T-helper 17 cell (primary cell): ENCODE measurements at regions not wholly inside any gene's neighbourhood (a gene's known extent, or its start where the extent isn't known, plus 50 kb on each side); places are given as distances from the start of the nearest gene placed in this dataset.
"Not testable (repeated sequence)": the region's sequence is repeated elsewhere in the genome, so short reads cannot be mapped to it uniquely, and the experiment has no call there.

Experiments used
- ATAC-seq: fragments of 150-1000 bp; cut with Tn5 transposase; 2 replicates; pipeline ENCODE4 v1.10.0; 2021; ENCODE audit warnings: mild to moderate bottlenecking, moderate library complexity
- DNase-seq, 3 donors: peaks; one replicate each; pipeline versions ENCODE4 v3.0.0 to v3.0.0-alpha.2; 2020 to 2021
- H3K9me3 ChIP-seq: one replicate; pipeline ENCODE4 v1.7.0; 2013; ENCODE audit warnings: low read length, mild to moderate bottlenecking; ENCODE audit not compliant: control insufficient read depth, poor library complexity, severe bottlenecking
- H3K27ac Mint-ChIP-seq: one replicate; pipeline ENCODE4 v1.8.0; 2022; ENCODE audit warnings: mild to moderate bottlenecking, moderate library complexity, mixed read lengths
- H3K27me3 Mint-ChIP-seq: one replicate; pipeline ENCODE4 v1.8.0; 2022; ENCODE audit warnings: mixed read lengths
- H3K36me3 Mint-ChIP-seq: one replicate; pipeline ENCODE4 v1.8.0; 2022; ENCODE audit warnings: low read depth, mixed read lengths
- H3K4me1 Mint-ChIP-seq: one replicate; pipeline ENCODE4 v1.8.0; 2022; ENCODE audit warnings: mild to moderate bottlenecking, mixed read lengths
- H3K4me3 Mint-ChIP-seq: one replicate; pipeline ENCODE4 v1.8.0; 2022; ENCODE audit warnings: mild to moderate bottlenecking, moderate library complexity, mixed read lengths

GRCh38 chr11:103591554-103591953 lies 444.9 kb upstream of the DDI1 start:
- ATAC-seq = no peak
- H3K9me3 ChIP-seq = no peaks in the 10 kb centered on the region
- Mint-ChIP-seq H3K27ac (no peak overlapping the region), H3K4me1 (no peaks in the 10 kb centered on the region), H3K36me3 (no peaks in the 10 kb centered on the region), H3K4me3 (no peak overlapping the region), H3K27me3 (peaks cover 32% of the 10 kb centered on the region)
- no peak for DNase-seq

GRCh38 chr11:103594283-103594682 lies 442.2 kb upstream of the DDI1 start:
- H3K36me3 Mint-ChIP-seq = no peaks in the 10 kb centered on the region
- H3K4me1 Mint-ChIP-seq = no peaks in the 10 kb centered on the region
- H3K27ac Mint-ChIP-seq = no peak overlapping the region
- no peak overlapping the region for H3K4me3 Mint-ChIP-seq
- no peaks in the 10 kb centered on the region for H3K9me3 ChIP-seq
- ATAC-seq (no peak), DNase-seq (no peak)
- peaks cover 36% of the 10 kb centered on the region for H3K27me3 Mint-ChIP-seq

- H3K36me3 Mint-ChIP-seq = no peaks in the 10 kb centered on the region
- H3K9me3 ChIP-seq = no peaks in the 10 kb centered on the region
- DNase-seq (no peak), ATAC-seq (no peak)
- no peak overlapping the region for H3K4me3 Mint-ChIP-seq
- H3K27ac Mint-ChIP-seq = no peak overlapping the region
- peaks cover 53% of the 10 kb centered on the region for H3K27me3 Mint-ChIP-seq
- no peaks in the 10 kb centered on the region for H3K4me1 Mint-ChIP-seq
These were observed 440.1 kb upstream of the DDI1 start for GRCh38 chr11:103596315-103596714.

DNA sequence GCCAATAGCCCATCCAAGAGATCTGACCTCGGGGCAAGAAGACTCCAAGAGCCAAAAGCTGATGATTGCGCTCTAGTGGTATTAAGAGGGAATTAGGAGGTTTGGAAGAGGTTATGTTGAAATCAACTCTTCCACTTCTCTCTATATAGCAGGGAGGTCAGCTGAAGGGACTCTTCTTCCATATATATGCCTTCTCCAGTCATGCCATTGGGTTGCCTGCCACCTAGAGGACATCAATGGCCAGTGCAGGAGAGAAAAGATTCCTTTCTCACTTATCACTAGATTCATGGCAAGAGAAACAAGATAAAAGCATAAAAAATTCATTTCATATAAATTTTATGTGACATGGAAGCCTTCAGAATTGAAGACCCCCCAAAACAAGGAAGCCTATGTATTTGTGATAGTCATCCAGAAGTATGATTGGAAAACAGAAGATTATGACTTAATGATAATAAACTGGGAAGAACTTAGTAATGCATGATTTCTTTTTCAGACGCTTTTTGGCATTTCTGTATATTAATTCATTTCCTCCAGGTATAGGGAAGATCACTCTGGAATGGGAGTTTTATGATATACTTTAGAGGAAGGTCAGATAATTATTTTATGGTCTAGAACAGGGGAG lies 435.1 kb upstream of the DDI1 start:
- Mint-ChIP-seq H3K27me3 (peaks cover 63% of the 10 kb centered on the region), H3K36me3 (peaks cover 2% of the 10 kb centered on the region), H3K4me3 (no peak overlapping the region), H3K27ac (no peak overlapping the region), H3K4me1 (no peaks in the 10 kb centered on the region)
- peak; percentile 59 for ATAC-seq
- H3K9me3 ChIP-seq = no peaks in the 10 kb centered on the region
- DNase-seq = no peak

DNA sequence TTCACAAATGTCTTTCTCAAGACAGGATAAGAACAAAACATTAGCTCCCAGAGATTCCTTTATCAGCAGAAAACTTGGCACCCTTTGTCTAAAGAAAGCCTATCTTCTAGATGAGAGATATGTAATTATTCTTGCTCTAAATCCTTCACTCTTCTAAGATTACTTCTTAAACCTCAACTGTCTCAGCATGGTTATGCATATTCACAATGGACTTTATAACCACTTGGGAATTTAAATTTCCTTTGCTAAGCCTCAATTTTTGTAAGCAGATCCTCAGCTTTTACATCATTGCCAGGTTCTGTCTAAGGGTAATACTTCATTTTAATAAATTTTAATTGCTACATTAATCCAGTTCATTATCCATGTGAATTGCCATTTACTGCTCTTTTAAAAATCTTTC lies 433.6 kb upstream of the DDI1 start:
- H3K27ac Mint-ChIP-seq = no peak overlapping the region
- DNase-seq (no peak), ATAC-seq (no peak)
- H3K9me3 ChIP-seq = no peaks in the 10 kb centered on the region
- no peaks in the 10 kb centered on the region for H3K4me1 Mint-ChIP-seq
- no peak overlapping the region for H3K4me3 Mint-ChIP-seq
- peaks cover 58% of the 10 kb centered on the region for H3K27me3 Mint-ChIP-seq
- H3K36me3 Mint-ChIP-seq = peaks cover 2% of the 10 kb centered on the region

DNA sequence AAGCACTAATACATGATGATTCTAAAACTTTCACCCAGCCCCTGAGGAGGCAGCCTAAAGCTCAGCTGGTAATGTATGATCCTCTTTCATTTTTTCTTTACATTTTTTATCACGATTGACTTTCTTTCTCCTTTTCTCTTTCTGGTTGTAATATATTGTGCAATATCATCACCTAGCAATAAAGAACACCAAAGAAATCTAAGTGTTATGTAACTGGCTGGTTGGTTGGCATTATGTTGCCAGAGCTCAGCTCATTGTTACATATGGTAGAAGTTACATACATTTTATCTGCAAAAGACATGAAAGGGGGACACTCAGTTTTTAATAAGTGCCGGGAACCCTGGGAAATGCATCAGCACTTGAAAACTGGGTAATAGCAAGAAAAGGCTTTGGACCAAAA lies 432.1 kb upstream of the DDI1 start:
- Mint-ChIP-seq H3K27me3 (peaks cover 65% of the 10 kb centered on the region), H3K27ac (no peak overlapping the region), H3K36me3 (peaks cover 2% of the 10 kb centered on the region), H3K4me1 (no peaks in the 10 kb centered on the region), H3K4me3 (no peak overlapping the region)
- H3K9me3 ChIP-seq = no peaks in the 10 kb centered on the region
- ATAC-seq (no peak), DNase-seq (no peak)

DNA sequence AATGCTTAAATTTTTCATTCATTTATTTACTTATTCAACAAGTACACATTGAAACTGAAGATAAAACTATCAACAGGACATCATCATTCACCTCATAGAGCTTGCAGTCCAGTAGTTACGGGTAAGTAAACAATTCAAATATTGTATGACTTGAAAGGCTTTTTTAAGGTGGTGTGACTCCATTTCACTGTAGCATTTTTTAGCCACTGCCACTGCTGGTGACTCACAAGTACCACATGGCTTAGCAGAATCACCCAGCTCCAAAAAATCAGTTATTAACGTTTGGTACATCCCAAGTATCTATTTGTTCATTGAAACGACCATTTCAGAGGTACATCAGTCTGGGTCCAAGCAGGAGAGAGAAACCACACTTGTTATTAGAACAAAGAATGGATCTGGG lies 427.9 kb upstream of the DDI1 start:
- no peak overlapping the region for H3K27ac Mint-ChIP-seq
- H3K9me3 ChIP-seq = no peaks in the 10 kb centered on the region
- DNase-seq (no peak), ATAC-seq (no peak)
- peaks cover 43% of the 10 kb centered on the region for H3K27me3 Mint-ChIP-seq
- peaks cover 2% of the 10 kb centered on the region for H3K36me3 Mint-ChIP-seq
- H3K4me1 Mint-ChIP-seq = no peaks in the 10 kb centered on the region
- H3K4me3 Mint-ChIP-seq = no peak overlapping the region

DNA sequence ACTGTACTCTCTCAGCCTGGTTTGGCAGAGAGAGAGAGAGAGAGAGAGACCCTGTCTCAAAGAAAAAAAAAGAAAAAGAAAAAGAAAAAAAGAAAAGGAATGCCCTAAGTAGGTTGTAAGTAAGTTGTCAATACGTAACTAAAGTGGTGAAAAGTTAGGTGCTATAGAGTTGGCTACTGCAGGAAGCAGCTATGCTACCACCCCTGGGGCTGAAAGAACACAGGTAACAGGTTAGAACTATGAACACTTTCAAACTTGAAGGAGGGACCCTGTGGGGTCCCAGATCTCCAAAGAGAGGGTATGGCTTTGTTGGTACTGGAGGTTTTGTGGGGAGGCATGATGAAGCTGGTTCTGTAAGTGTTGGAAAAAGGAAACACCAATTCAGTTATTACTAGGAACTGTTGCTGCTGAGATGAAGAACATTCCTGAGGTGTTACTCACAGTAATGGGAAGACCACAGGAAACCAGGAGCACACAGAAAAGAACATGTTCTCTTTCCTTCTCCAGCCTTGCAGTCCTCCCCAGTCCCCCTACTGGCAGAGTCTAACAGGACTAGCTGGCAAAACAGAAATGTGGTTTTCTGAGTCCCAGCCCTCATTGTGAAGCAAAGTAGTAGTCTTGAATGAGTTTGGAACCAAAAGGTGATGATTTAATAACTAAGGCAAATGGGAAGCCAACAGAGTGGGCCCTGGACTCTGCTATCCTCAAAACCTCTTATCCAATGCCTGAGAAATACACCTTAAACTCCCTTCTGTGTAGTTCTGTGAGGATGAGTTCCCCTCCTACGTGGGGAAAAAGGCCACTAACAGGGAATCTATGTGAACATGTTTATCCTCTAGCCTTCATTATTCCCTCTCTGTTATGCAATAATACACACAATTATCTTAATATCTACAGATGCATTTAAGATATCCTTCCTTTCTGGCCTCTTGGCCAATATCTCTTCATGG lies 427.0 kb upstream of the DDI1 start:
- Mint-ChIP-seq H3K4me3 (no peak overlapping the region), H3K27ac (no peak overlapping the region), H3K36me3 (peaks cover 2% of the 10 kb centered on the region), H3K27me3 (peaks cover 40% of the 10 kb centered on the region), H3K4me1 (no peaks in the 10 kb centered on the region)
- DNase-seq (no peak), ATAC-seq (no peak)
- H3K9me3 ChIP-seq = no peaks in the 10 kb centered on the region

DNA sequence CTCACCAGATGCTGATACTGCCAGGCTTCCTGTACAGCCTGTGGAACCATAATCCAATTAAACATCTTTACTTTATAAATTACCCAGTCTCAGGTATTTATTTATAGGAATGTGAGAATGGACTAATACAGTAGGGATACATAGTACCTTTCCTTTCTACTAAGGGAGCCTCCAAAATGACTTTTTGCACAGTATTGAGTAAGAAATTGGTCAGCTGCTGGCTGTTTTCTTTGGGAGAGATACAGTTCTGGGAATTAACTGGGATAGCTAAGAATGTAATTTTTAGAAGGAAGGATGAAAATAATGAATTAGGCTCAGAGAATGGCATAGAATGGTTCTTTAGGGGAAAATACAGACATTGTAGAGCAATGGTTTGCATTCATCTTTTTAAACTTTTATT lies 426.0 kb upstream of the DDI1 start:
- Mint-ChIP-seq H3K36me3 (no peaks in the 10 kb centered on the region), H3K4me3 (no peak overlapping the region), H3K27ac (no peak overlapping the region), H3K27me3 (peaks cover 35% of the 10 kb centered on the region), H3K4me1 (no peaks in the 10 kb centered on the region)
- DNase-seq = no peak
- H3K9me3 ChIP-seq = no peaks in the 10 kb centered on the region
- no peak for ATAC-seq

GRCh38 chr11:103611526-103612260 lies 424.7 kb upstream of the DDI1 start:
- H3K4me3 Mint-ChIP-seq, H3K9me3 ChIP-seq, H3K4me1 Mint-ChIP-seq, H3K27ac Mint-ChIP-seq, ATAC-seq, H3K36me3 Mint-ChIP-seq, DNase-seq: not testable (repeated sequence)
- peaks cover 31% of the 10 kb centered on the region for H3K27me3 Mint-ChIP-seq

DNA sequence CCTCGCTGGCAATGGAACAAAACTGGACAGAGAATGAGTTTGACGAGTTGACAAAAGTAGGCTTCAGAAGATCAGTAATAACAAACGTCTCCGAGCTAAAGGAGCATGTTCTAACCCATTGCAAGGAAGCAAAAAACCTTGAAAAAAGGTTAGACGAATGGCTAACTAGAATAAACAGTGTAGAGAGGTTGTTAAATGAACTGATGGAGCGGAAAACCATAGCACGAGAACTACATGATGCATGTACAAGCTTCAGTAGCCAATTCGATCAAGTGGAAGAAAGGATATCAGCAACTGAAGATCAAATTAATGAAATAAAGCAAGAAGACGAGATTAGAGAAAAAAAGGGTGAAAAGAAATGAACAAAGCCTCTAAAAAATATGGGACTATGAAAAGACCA lies 424.0 kb upstream of the DDI1 start:
- not testable (repeated sequence) for DNase-seq, H3K27ac Mint-ChIP-seq, ATAC-seq, H3K9me3 ChIP-seq, H3K36me3 Mint-ChIP-seq, H3K4me1 Mint-ChIP-seq, H3K4me3 Mint-ChIP-seq
- H3K27me3 Mint-ChIP-seq = peaks cover 31% of the 10 kb centered on the region

- not testable (repeated sequence) for H3K27ac Mint-ChIP-seq, H3K4me1 Mint-ChIP-seq, DNase-seq, H3K36me3 Mint-ChIP-seq, H3K4me3 Mint-ChIP-seq, ATAC-seq, H3K9me3 ChIP-seq
- peaks cover 10% of the 10 kb centered on the region for H3K27me3 Mint-ChIP-seq
These were observed 419.9 kb upstream of the DDI1 start for GRCh38 chr11:103616586-103616985.

DNA sequence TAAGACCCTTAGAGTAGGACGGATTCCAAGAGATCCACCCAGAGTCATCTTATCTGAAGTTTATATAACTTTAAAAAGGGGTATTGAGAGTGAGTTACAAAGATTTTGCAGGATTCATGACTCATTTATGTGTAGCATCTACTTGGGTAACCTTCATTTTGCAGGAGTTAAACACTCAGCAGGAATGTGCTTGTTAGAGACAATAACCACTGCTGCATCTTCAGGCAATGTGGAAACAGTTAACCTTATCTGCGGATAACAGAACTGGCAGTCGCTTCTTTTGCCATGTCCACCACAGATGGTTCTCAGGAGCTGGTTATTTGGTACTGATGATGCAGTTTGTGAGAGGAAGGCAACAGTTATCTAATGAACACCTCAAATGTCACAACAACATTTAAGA lies 417.9 kb upstream of the DDI1 start:
- Mint-ChIP-seq H3K36me3 (no peaks in the 10 kb centered on the region), H3K27ac (no peak overlapping the region), H3K4me1 (no peaks in the 10 kb centered on the region), H3K4me3 (no peak overlapping the region), H3K27me3 (peaks cover 18% of the 10 kb centered on the region)
- ATAC-seq = no peak
- DNase-seq = no peak
- no peaks in the 10 kb centered on the region for H3K9me3 ChIP-seq
